ENCODE measurements at regions not wholly inside any gene's neighbourhood (a gene's known extent, or its start where the extent isn't known, plus 50 kb on each side); places are given as distances from the start of the nearest gene placed in this dataset.

DNA sequence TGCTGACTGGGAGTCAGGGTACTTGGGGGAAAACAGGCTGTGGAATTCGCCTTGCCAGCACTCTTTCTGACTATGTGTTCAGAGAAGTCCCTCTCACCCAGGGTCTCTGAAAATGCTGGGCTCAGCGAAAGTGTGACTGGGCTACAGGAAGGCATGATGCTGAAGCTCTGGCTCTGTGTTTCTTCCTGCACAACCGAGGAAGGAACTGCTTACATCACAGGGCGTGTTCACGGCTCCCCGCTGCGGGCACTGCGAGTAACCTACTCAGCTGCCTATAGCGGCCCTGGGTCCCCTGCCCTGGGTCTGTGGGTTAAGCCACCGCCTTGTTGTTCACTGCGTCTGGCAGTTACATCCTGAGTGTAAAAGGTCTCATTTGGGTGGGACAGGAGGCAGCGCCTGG, 222.4 kb upstream of the IRX4 start:
- FAIRE-seq (no peak), DNase-seq (ENCODE audit: low read depth, low spot score) (no peak)
- Histone ChIP-seq H3K9me1 (replicated peaks; ENCODE audit: control insufficient read depth, extremely low read depth, insufficient read depth, low read length) (no peaks in the 10 kb centered on the region), H3K4me2 (ENCODE audit: insufficient read depth, low read length) (no peak overlapping the region), H3K4me3 (replicated peaks in 1 of 3; ENCODE audit: insufficient read depth in 1 of 3, low read depth in 1 of 3, low read length in 3 of 3) (no peak overlapping the region), H3K27ac (ENCODE audit: insufficient read depth, low read depth, low read length) (no peak overlapping the region), H4K20me1 (replicated peaks; ENCODE audit: control insufficient read depth, extremely low read depth, insufficient read depth, low read length) (no peaks in the 10 kb centered on the region), H3K79me2 (ENCODE audit: control insufficient read depth, insufficient read depth, low read length) (no peaks in the 10 kb centered on the region), H3K4me1 (ENCODE audit: control insufficient read depth, extremely low read depth, insufficient read depth, low read length) (no peaks in the 10 kb centered on the region), H2AFZ (ENCODE audit: low read depth, low read length) (no peak overlapping the region), H3K9ac (replicated peaks; ENCODE audit: extremely low read depth, insufficient read depth, low read length) (no peak overlapping the region), H3K36me3 (ENCODE audit: control insufficient read depth in 2 of 2, extremely low read depth in 1 of 2, insufficient read depth in 2 of 2, low read length in 2 of 2) (no peaks in the 10 kb centered on the region), H3K27me3 (ENCODE audit: control insufficient read depth in 2 of 2, insufficient read depth in 2 of 2, low read length in 2 of 2) (no peaks in the 10 kb centered on the region), H3K9me3 (replicated peaks; ENCODE audit: control insufficient read depth, insufficient read depth, low read length) (peaks cover 8% of the 10 kb centered on the region)
- POLR2A ChIA-PET, result no interaction called here
- dilution Hi-C loops (cut with MboI; ENCODE audit: extremely low pct_ligation_motif_present, low sequenced_read_pairs), result no loop called here
- BruUV-seq (replicated peaks), result no TSS peak
- CTCF ChIA-PET, result no interaction called here
- TF ChIP-seq GATA2 (IDR thresholded peaks at IDR 0.05; ENCODE audit: insufficient read depth, insufficient read length, low read depth, low read length) (no peak), POLR2A (IDR thresholded peaks at IDR 0.05; ENCODE audit: low read depth, low read length) (no peak), FOS (IDR thresholded peaks at IDR 0.05; ENCODE audit: borderline replicate concordance, insufficient read depth, low read length) (no peak), JUN (IDR thresholded peaks at IDR 0.05; ENCODE audit: borderline replicate concordance, insufficient read depth, insufficient read length, low read depth) (no peak), MYC (IDR thresholded peaks at IDR 0.05; ENCODE audit: low read depth, low read length) (no peak), POLR2AphosphoS5 (IDR thresholded peaks at IDR 0.05; ENCODE audit: insufficient read depth, low read depth, low read length) (no peak), EZH2 (IDR thresholded peaks at IDR 0.05; ENCODE audit: borderline replicate concordance, low read depth, low read length, severe bottlenecking) (no peak)
- TF ChIP-seq, protein P1, sequence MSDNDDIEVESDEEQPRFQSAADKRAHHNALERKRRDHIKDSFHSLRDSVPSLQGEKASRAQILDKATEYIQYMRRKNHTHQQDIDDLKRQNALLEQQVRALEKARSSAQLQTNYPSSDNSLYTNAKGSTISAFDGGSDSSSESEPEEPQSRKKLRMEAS (IDR thresholded peaks at IDR 0.05; ENCODE audit: insufficient read depth, insufficient read length), result no peak
- TF ChIP-seq, protein P2, sequence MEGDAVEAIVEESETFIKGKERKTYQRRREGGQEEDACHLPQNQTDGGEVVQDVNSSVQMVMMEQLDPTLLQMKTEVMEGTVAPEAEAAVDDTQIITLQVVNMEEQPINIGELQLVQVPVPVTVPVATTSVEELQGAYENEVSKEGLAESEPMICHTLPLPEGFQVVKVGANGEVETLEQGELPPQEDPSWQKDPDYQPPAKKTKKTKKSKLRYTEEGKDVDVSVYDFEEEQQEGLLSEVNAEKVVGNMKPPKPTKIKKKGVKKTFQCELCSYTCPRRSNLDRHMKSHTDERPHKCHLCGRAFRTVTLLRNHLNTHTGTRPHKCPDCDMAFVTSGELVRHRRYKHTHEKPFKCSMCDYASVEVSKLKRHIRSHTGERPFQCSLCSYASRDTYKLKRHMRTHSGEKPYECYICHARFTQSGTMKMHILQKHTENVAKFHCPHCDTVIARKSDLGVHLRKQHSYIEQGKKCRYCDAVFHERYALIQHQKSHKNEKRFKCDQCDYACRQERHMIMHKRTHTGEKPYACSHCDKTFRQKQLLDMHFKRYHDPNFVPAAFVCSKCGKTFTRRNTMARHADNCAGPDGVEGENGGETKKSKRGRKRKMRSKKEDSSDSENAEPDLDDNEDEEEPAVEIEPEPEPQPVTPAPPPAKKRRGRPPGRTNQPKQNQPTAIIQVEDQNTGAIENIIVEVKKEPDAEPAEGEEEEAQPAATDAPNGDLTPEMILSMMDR (IDR thresholded peaks at IDR 0.05; ENCODE audit: extremely low read depth in 1 of 2, insufficient read depth in 1 of 2, low read depth in 1 of 2, low read length in 2 of 2), result no peak
- intact Hi-C loops (cut with micrococcal nuclease), result no loop called here

Measured in endothelial cell of umbilical vein (primary cell).